K562 (cell line): ENCODE measurements at regions not wholly inside any gene's neighbourhood (a gene's known extent, or its start where the extent isn't known, plus 50 kb on each side); places are given as distances from the start of the nearest gene placed in this dataset.

Experiments used
- CC2D1A ChIP-seq: fragments of 450-650 bp; IDR thresholded peaks from 2 replicates; pipeline ENCODE4 v1.6.1; 2017; ENCODE audit warnings: mild to moderate bottlenecking
- E4F1 ChIP-seq: fragments of 250-450 bp; sonication (Bioruptor Pico); IDR thresholded peaks from 2 replicates; pipeline ENCODE4 v1.5.0; 2021; ENCODE audit warnings: mild to moderate bottlenecking, borderline replicate concordance
- IFI16 ChIP-seq: fragments of 250-450 bp; sonication (Bioruptor Pico); IDR thresholded peaks from 2 replicates; pipeline ENCODE4 v2.1.2; 2022; ENCODE audit warnings: mild to moderate bottlenecking, inconsistent platforms
- KLF1 ChIP-seq: fragments of 450-650 bp; IDR thresholded peaks from 2 replicates; pipeline ENCODE4 v1.6.1; 2016; ENCODE audit warnings: missing genetic modification characterization, missing compliant biosample characterization
- SIN3A ChIP-seq, 2 experiments: fragments of 150-350 bp in 1 of 2; IDR thresholded peaks; 2 replicates each; pipeline ENCODE4 v1.6.1; 2011 to 2016; ENCODE audit warnings: borderline replicate concordance in 2 of 2, low read depth in 2 of 2, low read length in 2 of 2, mild to moderate bottlenecking in 2 of 2, moderate library complexity in 2 of 2; ENCODE audit not compliant: control insufficient read depth in 1 of 2
- SMARCC2 ChIP-seq: fragments of 450-650 bp; IDR thresholded peaks from 2 replicates; pipeline ENCODE4 v1.6.1; 2017; ENCODE audit warnings: antibody characterized with exemption, moderate library complexity, mild to moderate bottlenecking, low read depth
- ZNF551 ChIP-seq: fragments of 250-450 bp; sonication (Bioruptor Pico); IDR thresholded peaks from 2 replicates; pipeline ENCODE4 v1.5.0; 2021; ENCODE audit warnings: mild to moderate bottlenecking, moderate library complexity
- TF ChIP-seq, protein P1 (sequence below): fragments of 450-650 bp; formaldehyde crosslinking; IDR thresholded peaks from 2 replicates; pipeline ENCODE4 v1.4.0; 2022; ENCODE audit warnings: mild to moderate bottlenecking, moderate library complexity

GRCh38 chr13:106072014-106072413, 463.4 kb downstream of the EFNB2 start (continued):
- TF ChIP-seq E4F1 (CRISPR knock-in tag) = no peak
- TF ChIP-seq ZNF551 (CRISPR knock-in tag) = no peak
- no peak for TF ChIP-seq SIN3A (IDR thresholded peaks at IDR 0.05; ENCODE audit: borderline replicate concordance in 2 of 2, control insufficient read depth in 1 of 2, low read depth in 2 of 2, low read length in 2 of 2)
- no peak for TF ChIP-seq IFI16 (CRISPR knock-in tag)
- TF ChIP-seq SMARCC2 = no peak
- TF ChIP-seq CC2D1A = no peak
- no peak for TF ChIP-seq KLF1 (tag)
- TF ChIP-seq, protein P1, sequence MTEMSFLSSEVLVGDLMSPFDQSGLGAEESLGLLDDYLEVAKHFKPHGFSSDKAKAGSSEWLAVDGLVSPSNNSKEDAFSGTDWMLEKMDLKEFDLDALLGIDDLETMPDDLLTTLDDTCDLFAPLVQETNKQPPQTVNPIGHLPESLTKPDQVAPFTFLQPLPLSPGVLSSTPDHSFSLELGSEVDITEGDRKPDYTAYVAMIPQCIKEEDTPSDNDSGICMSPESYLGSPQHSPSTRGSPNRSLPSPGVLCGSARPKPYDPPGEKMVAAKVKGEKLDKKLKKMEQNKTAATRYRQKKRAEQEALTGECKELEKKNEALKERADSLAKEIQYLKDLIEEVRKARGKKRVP (CRISPR knock-in tag) = no peak
